Lung (tissue), 11 donors: ENCODE measurements at regions not wholly inside any gene's neighbourhood (a gene's known extent, or its start where the extent isn't known, plus 50 kb on each side); places are given as distances from the start of the nearest gene placed in this dataset.

Experiments
- ATAC-seq: fragments of 200-7000 bp; cut with Tn5 transposase; one replicate; pipeline ENCODE4 v1.9.1; 2020; ENCODE audit warnings: moderate number of reproducible peaks; ENCODE audit not compliant: insufficient read depth, low FRiP score
- DNase-seq, 3 donors: peaks; one replicate each; pipeline ENCODE4 v3.0.0-alpha.2; 2013 to 2017
- H3K27ac ChIP-seq, 2 donors: one replicate each; pipeline ENCODE4 v1.5.1; 2013; ENCODE audit warnings: mild to moderate bottlenecking in 2 of 2, moderate library complexity in 2 of 2, control low read depth in 1 of 2, inconsistent platforms in 1 of 2, low read depth in 1 of 2, low read length in 1 of 2
- H3K27me3 ChIP-seq, 3 donors: one replicate each; pipeline ENCODE4 v1.5.1; 2013; ENCODE audit warnings: low read length in 2 of 3; ENCODE audit not compliant: control insufficient read depth in 3 of 3, insufficient read depth in 3 of 3
- H3K36me3 ChIP-seq, 4 donors: one replicate each; pipeline ENCODE4 v1.5.1; 2013; ENCODE audit warnings: low read length in 4 of 4, mild to moderate bottlenecking in 1 of 4, moderate library complexity in 1 of 4; ENCODE audit not compliant: control insufficient read depth in 4 of 4, insufficient read depth in 4 of 4
- H3K4me1 ChIP-seq, 5 donors: one replicate each; pipeline ENCODE4 v1.5.1; 2013; ENCODE audit warnings: low read length in 5 of 5, mild to moderate bottlenecking in 2 of 5, moderate library complexity in 1 of 5; ENCODE audit not compliant: control insufficient read depth in 5 of 5, insufficient read depth in 5 of 5
- H3K4me3 ChIP-seq: one replicate; pipeline ENCODE4 v1.5.1; 2013; ENCODE audit warnings: mild to moderate bottlenecking, control low read depth, moderate library complexity
- H3K9ac ChIP-seq, 2 donors: one replicate each; pipeline ENCODE4 v1.5.1; 2013; ENCODE audit warnings: low read length in 2 of 2, control low read depth in 1 of 2; ENCODE audit not compliant: insufficient read depth in 1 of 2
- H3K9me3 ChIP-seq, 4 donors: one replicate each; pipeline ENCODE4 v1.5.1; 2013; ENCODE audit warnings: low read length in 3 of 4, mild to moderate bottlenecking in 1 of 4, moderate library complexity in 1 of 4; ENCODE audit not compliant: control insufficient read depth in 4 of 4, insufficient read depth in 3 of 4
- WGBS, 2 donors: extraction: QIAGEN DNeasy Blood & Tissue Kit; methylation state at CpG; one replicate each; pipeline ENCODE4 v1.1.7; 2013; 5-methylcytosine and 5-hydroxymethylcytosine counted together
- TF ChIP-seq, protein P1 (sequence below): IDR thresholded peaks from 2 replicates; pipeline ENCODE4 v1.5.1; 2012; ENCODE audit warnings: mild to moderate bottlenecking; ENCODE audit errors: control extremely low read depth, extremely low read depth
- donor health status: control.
- donor health status: control.
- donor health status: Bipolar disorder and iron deficiency.
- donor health status: healthy.
- donor health status: DM: yes; HTN: yes; CAD: no.

DNA sequence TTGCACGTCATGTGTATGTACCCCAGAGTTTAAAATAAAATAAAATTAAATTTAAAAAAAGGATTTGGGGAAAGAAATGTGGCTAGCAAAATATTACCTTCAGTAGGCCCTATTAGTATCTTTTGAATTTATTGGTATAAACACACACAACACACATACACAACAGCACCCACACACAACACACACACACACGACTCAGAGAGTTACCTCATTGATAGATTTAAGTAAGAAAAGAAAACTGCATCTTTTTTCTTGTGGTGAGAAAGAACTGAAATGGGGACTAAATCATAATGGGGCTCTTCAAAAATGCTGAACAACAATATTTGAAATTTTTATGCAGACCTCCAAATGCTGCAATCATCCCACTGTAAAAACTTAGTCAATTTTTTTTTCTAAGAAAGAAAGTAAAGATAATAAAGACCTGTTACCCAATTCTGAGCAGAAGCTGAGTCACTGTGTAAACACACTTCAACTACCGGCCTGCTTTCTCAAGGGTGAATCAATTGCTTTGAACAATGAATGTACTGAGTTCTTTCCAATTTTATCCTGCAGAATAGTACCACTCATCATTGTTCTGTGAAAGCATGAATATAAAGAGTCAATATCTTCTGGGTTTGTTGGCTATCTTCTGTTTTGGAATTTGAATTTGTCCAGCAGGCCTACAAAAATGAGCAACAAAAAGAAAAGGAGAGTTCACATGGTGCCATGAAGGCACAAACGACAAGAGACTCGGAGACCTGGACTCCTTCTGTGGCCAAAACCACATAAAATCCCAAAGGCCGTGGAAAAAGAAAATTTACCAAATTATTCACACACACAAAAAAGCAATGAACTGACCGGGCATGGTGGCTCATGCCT is 57.9 kb upstream of the CCNG1 start:
- TF ChIP-seq, protein P1, sequence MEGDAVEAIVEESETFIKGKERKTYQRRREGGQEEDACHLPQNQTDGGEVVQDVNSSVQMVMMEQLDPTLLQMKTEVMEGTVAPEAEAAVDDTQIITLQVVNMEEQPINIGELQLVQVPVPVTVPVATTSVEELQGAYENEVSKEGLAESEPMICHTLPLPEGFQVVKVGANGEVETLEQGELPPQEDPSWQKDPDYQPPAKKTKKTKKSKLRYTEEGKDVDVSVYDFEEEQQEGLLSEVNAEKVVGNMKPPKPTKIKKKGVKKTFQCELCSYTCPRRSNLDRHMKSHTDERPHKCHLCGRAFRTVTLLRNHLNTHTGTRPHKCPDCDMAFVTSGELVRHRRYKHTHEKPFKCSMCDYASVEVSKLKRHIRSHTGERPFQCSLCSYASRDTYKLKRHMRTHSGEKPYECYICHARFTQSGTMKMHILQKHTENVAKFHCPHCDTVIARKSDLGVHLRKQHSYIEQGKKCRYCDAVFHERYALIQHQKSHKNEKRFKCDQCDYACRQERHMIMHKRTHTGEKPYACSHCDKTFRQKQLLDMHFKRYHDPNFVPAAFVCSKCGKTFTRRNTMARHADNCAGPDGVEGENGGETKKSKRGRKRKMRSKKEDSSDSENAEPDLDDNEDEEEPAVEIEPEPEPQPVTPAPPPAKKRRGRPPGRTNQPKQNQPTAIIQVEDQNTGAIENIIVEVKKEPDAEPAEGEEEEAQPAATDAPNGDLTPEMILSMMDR: no peak
- peak in 1 of 3 donors; percentile 33 for DNase-seq

DNA sequence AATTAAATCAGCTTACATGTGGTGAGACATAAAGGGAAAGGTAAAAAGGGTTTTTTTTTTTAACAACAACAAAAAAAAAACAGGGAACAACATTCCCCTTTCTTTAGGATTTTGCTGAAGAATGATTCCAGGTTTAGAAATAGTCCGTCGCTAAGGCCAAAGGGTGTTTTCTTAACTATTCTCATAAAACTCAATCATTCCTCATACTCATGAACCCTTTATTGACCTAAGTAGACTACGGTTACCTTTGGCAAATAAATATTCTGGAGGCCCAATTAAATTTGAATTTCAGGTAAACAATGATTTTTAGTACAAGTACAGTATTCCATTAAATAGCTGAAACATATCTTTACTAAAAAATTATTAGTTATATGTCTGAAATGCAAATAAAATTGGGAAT is 55.6 kb upstream of the CCNG1 start:
- Histone ChIP-seq H3K36me3 (no peaks in the 10 kb centered on the region), H3K4me1 (no peaks in the 10 kb centered on the region), H3K9ac (no peak overlapping the region), H3K4me3 (no peak overlapping the region), H3K27me3 (no peaks in the 10 kb centered on the region), H3K9me3 (no peaks in the 10 kb centered on the region), H3K27ac (no peak overlapping the region)
- ATAC-seq (no peak), DNase-seq (no peak)
- 88 to 94% methylated on average over 3 of the region's 3 CpGs for WGBS, 2 donors
- TF ChIP-seq, protein P1: no peak

More for the DNA sequence above, 57.9 kb upstream of the CCNG1 start:
- Histone ChIP-seq H3K27me3 (no peaks in the 10 kb centered on the region), H3K36me3 (no peaks in the 10 kb centered on the region), H3K9me3 (no peaks in the 10 kb centered on the region), H3K9ac (no peak overlapping the region), H3K27ac (no peak overlapping the region), H3K4me1 (no peaks in the 10 kb centered on the region), H3K4me3 (no peak overlapping the region)
- 63 to 71% methylated on average over 7 of the region's 7 CpGs for WGBS, 2 donors
- no peak for ATAC-seq

DNA sequence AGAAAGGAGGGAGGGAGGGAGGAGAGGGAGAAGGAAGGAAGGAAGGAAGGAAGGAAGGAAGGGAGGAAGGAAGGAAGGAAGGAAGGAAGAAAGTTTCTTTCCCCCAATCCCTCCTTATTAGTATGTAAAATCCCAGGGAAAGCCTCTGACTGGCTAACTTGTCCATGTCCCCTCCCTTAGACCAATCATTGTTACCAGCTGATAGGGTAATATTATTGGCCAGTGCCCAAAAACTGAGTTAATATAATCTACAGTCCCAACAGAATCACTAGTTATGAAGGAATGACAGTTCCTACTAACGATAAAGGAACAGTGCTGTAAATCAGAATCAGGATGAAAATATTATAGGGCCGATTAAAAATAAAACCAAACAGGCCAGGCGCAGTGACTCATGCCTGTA is 53.6 kb upstream of the CCNG1 start:
- ATAC-seq (no peak), DNase-seq (no peak)
- Histone ChIP-seq H3K4me1 (peaks cover 0 to 1% (median 0%) of the 10 kb centered on the region in 5 donors), H3K27me3 (no peaks in the 10 kb centered on the region), H3K4me3 (no peak overlapping the region), H3K9me3 (no peaks in the 10 kb centered on the region), H3K9ac (no peak overlapping the region), H3K27ac (no peak overlapping the region), H3K36me3 (no peaks in the 10 kb centered on the region)
- TF ChIP-seq, protein P1: no peak
- WGBS, 2 donors: 82 to 94% methylated on average over 3 of the region's 3 CpGs
